ENCODE measurements at regions not wholly inside any gene's neighbourhood (a gene's known extent, or its start where the extent isn't known, plus 50 kb on each side); places are given as distances from the start of the nearest gene placed in this dataset.

- H3K36me3 ChIP-seq (ENCODE audit: insufficient read depth, low read length) = no peaks in the 10 kb centered on the region
- ATAC-seq (ENCODE audit: poor library complexity) (no peak), DNase-seq (no peak)
- H3K36me3 Mint-ChIP-seq (ENCODE audit: low read depth) = no peaks in the 10 kb centered on the region
- H3K4me1 ChIP-seq (ENCODE audit: insufficient read depth, low read length) = peaks cover 8% of the 10 kb centered on the region
- no peak overlapping the region for H3K27ac Mint-ChIP-seq
- peaks cover 12 to 18% of the 10 kb centered on the region in 2 experiments for H3K9me3 ChIP-seq (ENCODE audit: control insufficient read depth in 1 of 2, insufficient read depth in 1 of 2, low read length in 2 of 2)
- H3K4me1 Mint-ChIP-seq (ENCODE audit: low read depth) = peaks cover 14% of the 10 kb centered on the region
- POLR2A ChIA-PET = no interaction called here
- no peaks in the 10 kb centered on the region for H3K27me3 ChIP-seq (ENCODE audit: control insufficient read depth in 1 of 2, insufficient read depth in 2 of 2, low read length in 2 of 2)
- TF ChIP-seq, protein P1, sequence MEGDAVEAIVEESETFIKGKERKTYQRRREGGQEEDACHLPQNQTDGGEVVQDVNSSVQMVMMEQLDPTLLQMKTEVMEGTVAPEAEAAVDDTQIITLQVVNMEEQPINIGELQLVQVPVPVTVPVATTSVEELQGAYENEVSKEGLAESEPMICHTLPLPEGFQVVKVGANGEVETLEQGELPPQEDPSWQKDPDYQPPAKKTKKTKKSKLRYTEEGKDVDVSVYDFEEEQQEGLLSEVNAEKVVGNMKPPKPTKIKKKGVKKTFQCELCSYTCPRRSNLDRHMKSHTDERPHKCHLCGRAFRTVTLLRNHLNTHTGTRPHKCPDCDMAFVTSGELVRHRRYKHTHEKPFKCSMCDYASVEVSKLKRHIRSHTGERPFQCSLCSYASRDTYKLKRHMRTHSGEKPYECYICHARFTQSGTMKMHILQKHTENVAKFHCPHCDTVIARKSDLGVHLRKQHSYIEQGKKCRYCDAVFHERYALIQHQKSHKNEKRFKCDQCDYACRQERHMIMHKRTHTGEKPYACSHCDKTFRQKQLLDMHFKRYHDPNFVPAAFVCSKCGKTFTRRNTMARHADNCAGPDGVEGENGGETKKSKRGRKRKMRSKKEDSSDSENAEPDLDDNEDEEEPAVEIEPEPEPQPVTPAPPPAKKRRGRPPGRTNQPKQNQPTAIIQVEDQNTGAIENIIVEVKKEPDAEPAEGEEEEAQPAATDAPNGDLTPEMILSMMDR (IDR thresholded peaks at IDR 0.05) = no peak
- H3K27me3 Mint-ChIP-seq = no peaks in the 10 kb centered on the region
- CTCF ChIA-PET = no interaction called here
- H3K9me3 Mint-ChIP-seq = peaks cover 4% of the 10 kb centered on the region
- H3K27ac ChIP-seq (ENCODE audit: low read depth in 1 of 2, low read length in 2 of 2) = no peak overlapping the region
- intact Hi-C loops (cut with DNase I, micrococcal nuclease) = no loop called here
- no peak overlapping the region for H3K4me3 ChIP-seq (ENCODE audit: low read length)
- no peak overlapping the region for H3K4me3 Mint-ChIP-seq
Observed at GRCh38 chr6:149242883-149243282, 74.6 kb upstream of the TAB2 start.

DNA sequence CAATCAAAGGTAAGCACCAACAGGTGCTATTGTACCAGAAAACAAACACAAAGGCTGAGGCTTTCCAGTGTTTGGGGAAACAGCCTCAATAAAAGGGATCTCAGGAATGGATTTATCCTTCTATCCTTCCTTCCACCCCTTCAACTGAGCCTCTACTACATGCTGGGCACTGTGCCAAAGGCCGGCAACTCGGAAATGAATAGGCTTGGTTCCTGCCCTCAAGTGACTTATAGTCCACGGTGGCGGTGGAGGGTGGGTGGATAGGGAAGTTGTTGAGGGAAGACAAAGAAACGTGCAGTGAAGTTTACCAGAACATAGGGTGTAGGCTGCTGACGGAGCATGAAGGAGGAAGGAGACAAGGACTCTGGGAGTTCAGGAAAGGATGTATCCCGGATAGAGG is 73.4 kb upstream of the TAB2 start:
- Mint-ChIP-seq H3K27ac (no peak overlapping the region), H3K9me3 (peaks cover 4% of the 10 kb centered on the region), H3K27me3 (no peaks in the 10 kb centered on the region), H3K4me3 (no peak overlapping the region), H3K36me3 (ENCODE audit: low read depth) (no peaks in the 10 kb centered on the region), H3K4me1 (ENCODE audit: low read depth) (peaks cover 22% of the 10 kb centered on the region)
- TF ChIP-seq, protein P1 (IDR thresholded peaks at IDR 0.05) = no peak
- POLR2A ChIA-PET = no interaction called here
- ATAC-seq (ENCODE audit: poor library complexity) = no peak
- Histone ChIP-seq H3K27ac (ENCODE audit: low read depth in 1 of 2, low read length in 2 of 2) (no peak overlapping the region), H3K4me3 (ENCODE audit: low read length) (no peak overlapping the region), H3K27me3 (ENCODE audit: control insufficient read depth in 1 of 2, insufficient read depth in 2 of 2, low read length in 2 of 2) (no peaks in the 10 kb centered on the region), H3K9me3 (ENCODE audit: control insufficient read depth in 1 of 2, insufficient read depth in 1 of 2, low read length in 2 of 2) (peaks cover 9% of the 10 kb centered on the region in 2 experiments), H3K36me3 (ENCODE audit: insufficient read depth, low read length) (no peaks in the 10 kb centered on the region), H3K4me1 (ENCODE audit: insufficient read depth, low read length) (peaks cover 16% of the 10 kb centered on the region)
- DNase-seq = no peak
- intact Hi-C loops (cut with DNase I, micrococcal nuclease) = no loop called here
- CTCF ChIA-PET = no interaction called here

DNA sequence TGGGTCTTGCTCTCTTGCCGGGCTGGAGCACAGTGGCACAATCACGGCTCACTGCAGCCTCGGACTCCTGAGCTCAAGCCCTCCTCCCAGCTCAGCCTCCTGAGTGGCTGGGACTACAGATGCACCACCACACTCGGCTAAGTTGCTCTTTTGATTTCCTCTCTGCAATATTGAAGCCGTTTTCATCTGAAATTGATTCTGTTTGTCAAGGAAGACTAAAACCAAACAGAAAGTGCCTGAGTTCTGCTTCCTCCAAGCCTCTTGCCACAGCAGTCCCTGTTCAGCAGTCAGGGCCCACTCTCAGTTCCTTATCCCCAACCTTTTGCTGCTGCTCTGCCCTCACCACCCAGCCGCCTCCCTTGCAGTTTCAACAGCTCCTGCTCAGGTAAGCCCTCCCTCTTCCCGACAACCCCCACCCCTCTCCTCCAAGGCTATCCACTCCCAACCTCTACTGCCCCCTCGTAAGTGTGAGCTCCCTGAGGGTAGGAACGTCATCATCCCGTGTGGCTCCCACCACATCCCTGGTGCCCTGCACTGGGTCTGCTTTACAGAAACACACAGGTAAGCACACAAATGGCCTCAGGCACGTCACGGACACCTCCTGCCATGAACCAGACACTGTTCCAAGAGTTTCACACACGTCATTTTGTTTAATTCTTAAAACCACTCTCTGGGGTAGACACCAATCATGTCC is 70.7 kb upstream of the TAB2 start:
- Mint-ChIP-seq H3K27ac (no peak overlapping the region), H3K27me3 (no peaks in the 10 kb centered on the region), H3K36me3 (ENCODE audit: low read depth) (no peaks in the 10 kb centered on the region), H3K4me1 (ENCODE audit: low read depth) (peaks cover 33% of the 10 kb centered on the region), H3K4me3 (no peak overlapping the region), H3K9me3 (no peaks in the 10 kb centered on the region)
- no peak overlapping the region for H3K4me3 ChIP-seq (ENCODE audit: low read length)
- no peaks in the 10 kb centered on the region for H3K36me3 ChIP-seq (ENCODE audit: insufficient read depth, low read length)
- ChIA-PET CTCF (no interaction called here), POLR2A (interaction anchor here (0.5 to 0.6 kb wide), 2 partner anchors 12 to 34 kb away, joined by 3 read pairs; no protein-coding TSS in a partner anchor)
- TF ChIP-seq, protein P1 (IDR thresholded peaks at IDR 0.05) = no peak
- DNase-seq (peak in 2 of 14 experiments; percentile 29 to 34), ATAC-seq (ENCODE audit: poor library complexity) (no peak)
- H3K27ac ChIP-seq (ENCODE audit: low read depth in 1 of 2, low read length in 2 of 2) = no peak overlapping the region
- peaks cover 0 to under 1% of the 10 kb centered on the region in 2 experiments for H3K9me3 ChIP-seq (ENCODE audit: control insufficient read depth in 1 of 2, insufficient read depth in 1 of 2, low read length in 2 of 2)
- H3K4me1 ChIP-seq (ENCODE audit: insufficient read depth, low read length) = peaks cover 22% of the 10 kb centered on the region
- H3K27me3 ChIP-seq (ENCODE audit: control insufficient read depth in 1 of 2, insufficient read depth in 2 of 2, low read length in 2 of 2) = no peaks in the 10 kb centered on the region
- intact Hi-C loops (cut with DNase I, micrococcal nuclease) = no loop called here

All from CD4-positive, alpha-beta T cell (primary cell).